Gastrocnemius medialis (tissue), 4 donors: ENCODE measurements at regions not wholly inside any gene's neighbourhood (a gene's known extent, or its start where the extent isn't known, plus 50 kb on each side); places are given as distances from the start of the nearest gene placed in this dataset.

Experiments used
- CTCF ChIP-seq, 5 experiments: fragments of 450-650 bp in 3 of 5; fragments of 200-600 bp in 2 of 5; sonication (generic) in 2 of 5; IDR thresholded peaks in 4 of 5; conservative IDR thresholded peaks in 1 of 5; 1 replicate in 4 of 5; 2 replicates in 1 of 5; pipeline ENCODE4 v1.5.1; 2016 to 2019; ENCODE audit warnings: antibody characterized with exemption in 5 of 5, mild to moderate bottlenecking in 3 of 5, moderate library complexity in 3 of 5
- POLR2A ChIP-seq, 2 donors: fragments of 450-650 bp; IDR thresholded peaks; one replicate each; pipeline ENCODE4 v1.6.1; 2017; ENCODE audit warnings: antibody characterized with exemption in 2 of 2, mild to moderate bottlenecking in 2 of 2, moderate library complexity in 2 of 2

GRCh38 chr10:64283621-64284020 is 762.4 kb downstream of the REEP3 start:
- TF ChIP-seq CTCF (IDR thresholded peaks at IDR 0.05 in 4 of 5, conservative IDR thresholded peaks at IDR 0.05 in 1 of 5) = no peak
- no peak for TF ChIP-seq POLR2A (IDR thresholded peaks at IDR 0.05)
